MCF 10A (cell line): ENCODE measurements at regions not wholly inside any gene's neighbourhood (a gene's known extent, or its start where the extent isn't known, plus 50 kb on each side); places are given as distances from the start of the nearest gene placed in this dataset.

Source experiments
- BruUV-seq: library from RNA; stranded (reverse); fragments of 400-500 nt; replicated peaks from 2 replicates; lab custom pipeline; 2021; lab: Mats Ljungman, UMichigan
- CTCF ChIA-PET: fragments of 300-600 bp; sonication (Branson Sonifier 250); formaldehyde crosslinking; extraction: SDS; loops from one replicate; lab custom pipeline; 2021; ENCODE audit warnings: antibody characterized with exemption, inconsistent platforms; lab: Yijun Ruan, JAX
- POLR2A ChIA-PET: fragments of 300-600, 350-650 bp; sonication (Branson Sonifier 250); formaldehyde crosslinking; extraction: SDS; loops from one replicate; lab custom pipeline; 2020; ENCODE audit warnings: antibody characterized with exemption, inconsistent platforms; lab: Yijun Ruan, JAX
- DNase-seq: peaks from one replicate; pipeline ENCODE4 v3.0.0-alpha.2; 2018; ENCODE audit not compliant: unreplicated experiment
- H3K27ac Mint-ChIP-seq: one replicate; pipeline ENCODE4 v1.8.0; 2022; ENCODE audit warnings: mild to moderate bottlenecking, low read depth, mixed read lengths; ENCODE audit not compliant: unreplicated experiment
- H3K27me3 Mint-ChIP-seq: one replicate; pipeline ENCODE4 v1.8.0; 2022; ENCODE audit warnings: mixed read lengths; ENCODE audit not compliant: insufficient read depth, unreplicated experiment
- H3K36me3 Mint-ChIP-seq: one replicate; pipeline ENCODE4 v1.8.0; 2022; ENCODE audit warnings: mild to moderate bottlenecking, moderate library complexity, mixed read lengths; ENCODE audit not compliant: insufficient read depth, unreplicated experiment
- H3K4me1 Mint-ChIP-seq: one replicate; pipeline ENCODE4 v1.8.0; 2022; ENCODE audit warnings: mixed read lengths; ENCODE audit not compliant: insufficient read depth, unreplicated experiment
- H3K4me3 Mint-ChIP-seq: one replicate; pipeline ENCODE4 v1.8.0; 2022; ENCODE audit warnings: mild to moderate bottlenecking, moderate library complexity, mixed read lengths; ENCODE audit not compliant: unreplicated experiment
- H3K9me3 Mint-ChIP-seq: one replicate; pipeline ENCODE4 v1.8.0; 2022; ENCODE audit warnings: mixed read lengths; ENCODE audit not compliant: unreplicated experiment
- intact Hi-C: fragments of 100-400 bp; cut with micrococcal nuclease; formaldehyde crosslinking; loops from 2 replicates; pipeline ENCODE4 v1.14.1; 2022
- TF ChIP-seq, protein P1 (sequence below): fragments of 200-600 bp; IDR thresholded peaks from one replicate; pipeline ENCODE4 v1.8.0; 2022; ENCODE audit warnings: antibody characterized with exemption, mild to moderate bottlenecking; ENCODE audit not compliant: unreplicated experiment

DNA sequence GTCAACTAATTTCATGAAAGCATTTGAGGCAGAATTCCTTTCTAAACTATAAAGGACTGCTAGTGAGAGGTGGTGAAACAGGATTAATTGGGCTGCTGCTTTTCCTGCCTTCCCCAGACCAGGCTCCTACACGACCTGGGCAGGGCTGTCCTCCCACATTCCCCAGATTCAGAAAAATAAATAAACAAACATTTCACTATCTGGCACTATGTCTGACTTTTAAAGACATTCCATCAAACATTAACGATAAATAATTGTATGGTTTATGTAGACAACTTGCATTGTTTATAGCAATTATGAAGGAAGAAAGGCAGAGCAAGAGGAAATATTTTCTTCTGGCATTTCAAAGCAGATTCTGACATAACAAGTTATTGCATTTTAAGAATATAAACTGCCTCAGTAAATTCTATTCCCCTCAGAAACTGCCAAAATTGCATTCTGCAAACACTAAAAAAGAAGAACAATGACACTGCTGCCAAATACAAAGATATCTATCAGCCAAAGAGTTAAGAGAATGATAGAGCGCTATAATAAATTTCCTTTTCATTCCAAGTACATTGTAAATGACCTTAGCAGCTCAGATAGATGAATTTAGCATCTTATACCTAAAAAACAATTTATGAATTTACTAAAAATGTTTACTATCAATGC is 214.7 kb upstream of the INTU start:
- Mint-ChIP-seq H3K27ac (no peak overlapping the region), H3K9me3 (no peaks in the 10 kb centered on the region), H3K27me3 (no peaks in the 10 kb centered on the region), H3K4me1 (no peaks in the 10 kb centered on the region), H3K36me3 (no peaks in the 10 kb centered on the region), H3K4me3 (no peak overlapping the region)
- ChIA-PET CTCF (no interaction called here), POLR2A (no interaction called here)
- TF ChIP-seq, protein P1, sequence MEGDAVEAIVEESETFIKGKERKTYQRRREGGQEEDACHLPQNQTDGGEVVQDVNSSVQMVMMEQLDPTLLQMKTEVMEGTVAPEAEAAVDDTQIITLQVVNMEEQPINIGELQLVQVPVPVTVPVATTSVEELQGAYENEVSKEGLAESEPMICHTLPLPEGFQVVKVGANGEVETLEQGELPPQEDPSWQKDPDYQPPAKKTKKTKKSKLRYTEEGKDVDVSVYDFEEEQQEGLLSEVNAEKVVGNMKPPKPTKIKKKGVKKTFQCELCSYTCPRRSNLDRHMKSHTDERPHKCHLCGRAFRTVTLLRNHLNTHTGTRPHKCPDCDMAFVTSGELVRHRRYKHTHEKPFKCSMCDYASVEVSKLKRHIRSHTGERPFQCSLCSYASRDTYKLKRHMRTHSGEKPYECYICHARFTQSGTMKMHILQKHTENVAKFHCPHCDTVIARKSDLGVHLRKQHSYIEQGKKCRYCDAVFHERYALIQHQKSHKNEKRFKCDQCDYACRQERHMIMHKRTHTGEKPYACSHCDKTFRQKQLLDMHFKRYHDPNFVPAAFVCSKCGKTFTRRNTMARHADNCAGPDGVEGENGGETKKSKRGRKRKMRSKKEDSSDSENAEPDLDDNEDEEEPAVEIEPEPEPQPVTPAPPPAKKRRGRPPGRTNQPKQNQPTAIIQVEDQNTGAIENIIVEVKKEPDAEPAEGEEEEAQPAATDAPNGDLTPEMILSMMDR = no peak
- DNase-seq = no peak
- intact Hi-C loops = no loop called here
- BruUV-seq = no TSS peak

DNA sequence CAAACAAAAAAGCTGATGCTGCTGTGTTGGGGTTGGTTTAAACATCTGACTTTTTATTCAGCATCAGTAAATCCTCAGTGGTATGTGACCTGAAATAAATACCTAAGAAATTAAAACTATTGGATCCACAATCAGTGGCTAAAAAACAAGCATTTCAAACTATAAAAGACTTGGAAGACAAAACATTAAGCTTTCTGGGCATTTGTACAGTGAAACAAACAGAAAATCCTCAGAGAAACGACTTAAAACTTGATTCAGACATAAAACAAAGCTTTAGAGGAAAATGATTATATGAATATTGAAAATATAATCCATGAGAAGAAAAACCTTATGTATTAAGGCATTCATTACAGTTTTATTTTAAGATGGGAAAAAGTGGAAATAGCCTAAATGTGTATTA is 213.3 kb upstream of the INTU start:
- Mint-ChIP-seq H3K9me3 (no peaks in the 10 kb centered on the region), H3K27ac (no peak overlapping the region), H3K36me3 (no peaks in the 10 kb centered on the region), H3K4me1 (no peaks in the 10 kb centered on the region), H3K4me3 (no peak overlapping the region), H3K27me3 (no peaks in the 10 kb centered on the region)
- ChIA-PET CTCF (interaction anchor here (0.7 kb wide), 1 partner anchor 44 kb away, joined by 3 read pairs; no protein-coding TSS in a partner anchor), POLR2A (no interaction called here)
- TF ChIP-seq, protein P1 = no peak
- no peak for DNase-seq
- no TSS peak for BruUV-seq
- intact Hi-C loops = no loop called here

DNA sequence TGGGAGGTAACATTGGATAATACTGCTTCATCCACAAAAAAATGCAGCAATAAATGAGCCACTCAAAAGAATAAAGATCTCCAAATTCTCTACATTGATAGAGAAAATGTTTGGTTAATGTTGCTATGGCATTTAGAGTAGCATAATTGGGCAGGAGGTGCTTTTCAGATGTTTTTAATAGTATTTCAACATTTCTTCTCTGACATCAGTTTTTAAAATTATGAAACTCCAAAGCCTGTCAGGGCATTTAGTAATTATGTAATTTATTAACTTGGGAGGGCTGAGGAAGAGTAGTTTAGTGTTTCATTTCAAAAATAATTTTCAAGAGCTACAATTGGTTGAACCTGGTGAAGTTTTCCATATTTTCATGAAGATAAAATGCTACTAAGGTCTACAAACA is 211.3 kb upstream of the INTU start:
- no TSS peak for BruUV-seq
- H3K27ac Mint-ChIP-seq = no peak overlapping the region
- H3K36me3 Mint-ChIP-seq = no peaks in the 10 kb centered on the region
- no peaks in the 10 kb centered on the region for H3K27me3 Mint-ChIP-seq
- intact Hi-C loops = no loop called here
- ChIA-PET POLR2A (interaction anchor here (0.6 kb wide), 1 partner anchor 181 kb away, joined by 3 read pairs; no protein-coding TSS in a partner anchor), CTCF (no interaction called here)
- DNase-seq = no peak
- H3K9me3 Mint-ChIP-seq = no peaks in the 10 kb centered on the region
- H3K4me3 Mint-ChIP-seq = no peak overlapping the region
- TF ChIP-seq, protein P1 = no peak
- no peaks in the 10 kb centered on the region for H3K4me1 Mint-ChIP-seq

DNA sequence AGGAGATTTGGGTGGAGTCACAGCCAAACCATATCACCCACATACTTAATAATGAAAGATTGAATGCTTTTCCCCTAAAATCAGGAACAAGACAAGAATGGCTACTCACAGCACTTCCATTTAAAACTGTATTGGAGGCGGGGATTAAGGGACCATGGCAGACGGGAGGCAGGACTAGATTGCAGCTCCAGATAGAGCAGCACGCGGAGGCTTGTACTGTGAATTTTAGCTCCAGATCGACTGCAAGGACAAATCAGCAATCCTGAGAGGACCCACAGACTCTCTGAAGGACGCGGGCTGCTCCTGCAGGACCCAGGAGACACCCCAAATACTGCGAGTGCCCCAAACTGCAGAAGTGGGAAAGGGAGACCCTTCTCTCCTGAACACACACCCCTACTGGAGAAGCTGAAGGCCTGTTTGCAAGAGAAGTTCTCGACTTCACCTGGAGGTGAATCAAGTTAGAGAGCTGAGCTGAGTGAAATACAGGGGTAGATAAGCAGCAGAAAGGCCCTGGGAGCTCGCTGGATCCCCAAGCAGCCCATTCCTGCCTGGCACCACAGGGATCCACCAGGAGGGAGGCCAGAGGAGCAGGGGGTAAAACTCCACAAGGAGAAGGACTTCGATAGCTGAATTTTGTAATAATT is 207.4 kb upstream of the INTU start:
- ChIA-PET POLR2A (no interaction called here), CTCF (interaction anchor here (0.8 kb wide), 1 partner anchor 12 kb away, joined by 3 read pairs; no protein-coding TSS in a partner anchor)
- DNase-seq = no peak
- Mint-ChIP-seq H3K27me3 (no peaks in the 10 kb centered on the region), H3K9me3 (no peaks in the 10 kb centered on the region), H3K36me3 (no peaks in the 10 kb centered on the region), H3K4me1 (no peaks in the 10 kb centered on the region), H3K27ac (no peak overlapping the region), H3K4me3 (no peak overlapping the region)
- intact Hi-C loops = no loop called here
- BruUV-seq = no TSS peak
- TF ChIP-seq, protein P1 = no peak
